ENCODE measurements at regions not wholly inside any gene's neighbourhood (a gene's known extent, or its start where the extent isn't known, plus 50 kb on each side); places are given as distances from the start of the nearest gene placed in this dataset.

DNA sequence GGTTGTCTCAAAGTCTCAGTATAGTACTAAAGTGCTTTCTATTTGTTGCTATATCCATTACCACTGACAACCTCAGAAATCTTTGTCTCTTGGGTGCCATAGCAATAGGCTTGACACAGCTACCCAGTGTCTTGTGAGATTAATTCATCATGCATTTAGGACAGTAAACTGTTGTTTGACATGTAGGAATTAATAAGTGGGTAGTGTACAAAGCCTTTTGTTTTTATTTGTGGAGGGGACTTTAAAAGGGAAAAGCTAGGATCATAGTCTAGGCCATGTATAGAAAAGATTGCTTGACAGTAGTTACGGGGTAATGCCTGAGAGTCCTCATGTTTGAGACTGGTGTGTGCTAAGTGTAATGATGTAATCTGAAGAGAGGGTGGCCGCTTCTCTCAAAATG lies 102.6 kb upstream of the AGR3 start:
- H3K27me3 ChIP-seq (ENCODE audit: control insufficient read depth in 1 of 2, insufficient read depth in 2 of 2, low read length in 2 of 2) = no peaks in the 10 kb centered on the region
- POLR2A ChIA-PET = no interaction called here
- intact Hi-C loops (cut with micrococcal nuclease; ENCODE audit: unreplicated experiment) = loop anchor here (5.0 to 10.0 kb wide), 2 partner anchors 250 to 548 kb away; no protein-coding TSS in a partner anchor
- WGBS (ENCODE audit: low lambda C conversion rate) = 94% methylated on average over 2 of the region's 2 CpGs
- TF ChIP-seq NCOA1 (CRISPR knock-in tag; IDR thresholded peaks at IDR 0.05) = no peak
- TF ChIP-seq, protein P1, sequence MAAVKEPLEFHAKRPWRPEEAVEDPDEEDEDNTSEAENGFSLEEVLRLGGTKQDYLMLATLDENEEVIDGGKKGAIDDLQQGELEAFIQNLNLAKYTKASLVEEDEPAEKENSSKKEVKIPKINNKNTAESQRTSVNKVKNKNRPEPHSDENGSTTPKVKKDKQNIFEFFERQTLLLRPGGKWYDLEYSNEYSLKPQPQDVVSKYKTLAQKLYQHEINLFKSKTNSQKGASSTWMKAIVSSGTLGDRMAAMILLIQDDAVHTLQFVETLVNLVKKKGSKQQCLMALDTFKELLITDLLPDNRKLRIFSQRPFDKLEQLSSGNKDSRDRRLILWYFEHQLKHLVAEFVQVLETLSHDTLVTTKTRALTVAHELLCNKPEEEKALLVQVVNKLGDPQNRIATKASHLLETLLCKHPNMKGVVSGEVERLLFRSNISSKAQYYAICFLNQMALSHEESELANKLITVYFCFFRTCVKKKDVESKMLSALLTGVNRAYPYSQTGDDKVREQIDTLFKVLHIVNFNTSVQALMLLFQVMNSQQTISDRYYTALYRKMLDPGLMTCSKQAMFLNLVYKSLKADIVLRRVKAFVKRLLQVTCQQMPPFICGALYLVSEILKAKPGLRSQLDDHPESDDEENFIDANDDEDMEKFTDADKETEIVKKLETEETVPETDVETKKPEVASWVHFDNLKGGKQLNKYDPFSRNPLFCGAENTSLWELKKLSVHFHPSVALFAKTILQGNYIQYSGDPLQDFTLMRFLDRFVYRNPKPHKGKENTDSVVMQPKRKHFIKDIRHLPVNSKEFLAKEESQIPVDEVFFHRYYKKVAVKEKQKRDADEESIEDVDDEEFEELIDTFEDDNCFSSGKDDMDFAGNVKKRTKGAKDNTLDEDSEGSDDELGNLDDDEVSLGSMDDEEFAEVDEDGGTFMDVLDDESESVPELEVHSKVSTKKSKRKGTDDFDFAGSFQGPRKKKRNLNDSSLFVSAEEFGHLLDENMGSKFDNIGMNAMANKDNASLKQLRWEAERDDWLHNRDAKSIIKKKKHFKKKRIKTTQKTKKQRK (IDR thresholded peaks at IDR 0.05; ENCODE audit: low read length) = no peak
- H3K27ac ChIP-seq (ENCODE audit: extremely low read length, insufficient read depth, low read length) = no peak overlapping the region
- no peak overlapping the region for H3K4me3 ChIP-seq (replicated peaks in 1 of 3; ENCODE audit: insufficient read depth in 1 of 3, low read depth in 2 of 3, low read length in 3 of 3)
- FAIRE-seq = no peak
- H4K20me1 ChIP-seq (ENCODE audit: insufficient read depth, low read length) = no peaks in the 10 kb centered on the region
- no peak for ATAC-seq
- no peaks in the 10 kb centered on the region for H3K9me3 ChIP-seq (ENCODE audit: low read length)
- H3K36me3 ChIP-seq (replicated peaks in 1 of 2; ENCODE audit: control insufficient read depth in 1 of 2, insufficient read depth in 2 of 2, low read length in 2 of 2) = no peaks in the 10 kb centered on the region
- no peak for DNase-seq (ENCODE audit: low spot score)
- no TSS peak for BruUV-seq (replicated peaks)
- in situ Hi-C loops (cut with HindIII; ENCODE audit: extremely low pct_ligation_motif_present, low pct_unique_long_range_greater_than_20kb) = no loop called here
- H3K4me2 ChIP-seq (ENCODE audit: low read depth, low read length) = no peak overlapping the region
- H2AFZ ChIP-seq (ENCODE audit: low read length) = no peak overlapping the region
- CTCF ChIA-PET (ENCODE audit: low intra/inter-chr PET ratio, low total read pairs) = interaction anchor here (2.9 kb wide), 1 partner anchor 317 kb away, joined by 13 read pairs; no protein-coding TSS in a partner anchor
- H3K9ac ChIP-seq (ENCODE audit: insufficient read depth, low read depth, low read length) = no peak overlapping the region
- H3K79me2 ChIP-seq (ENCODE audit: insufficient read depth, low read length) = no peaks in the 10 kb centered on the region
- H3K4me1 ChIP-seq (ENCODE audit: insufficient read depth, low read length) = peaks cover 54% of the 10 kb centered on the region

DNA sequence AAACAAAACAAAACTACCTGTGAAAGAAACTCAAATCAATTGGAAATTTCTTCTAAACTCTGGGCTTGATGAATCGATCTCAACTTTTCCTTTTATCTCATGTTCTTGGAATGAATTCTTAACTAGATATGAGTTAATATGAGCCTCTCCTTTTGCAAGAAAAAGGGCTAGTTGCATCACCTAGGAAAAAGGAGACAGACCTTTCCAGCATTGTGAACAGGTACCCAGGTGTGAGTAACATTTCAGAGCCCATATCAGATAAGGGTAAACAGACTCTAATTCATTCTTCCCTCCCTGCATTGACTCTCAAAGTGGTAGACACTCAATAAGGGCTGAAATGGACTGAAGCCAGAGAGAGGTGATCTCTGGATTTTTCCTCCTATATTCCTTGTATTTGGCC lies 103.8 kb upstream of the AGR3 start:
- WGBS (ENCODE audit: low lambda C conversion rate) = 100% methylated on average over 1 of the region's 1 CpG
- Histone ChIP-seq H3K9me3 (ENCODE audit: low read length) (no peaks in the 10 kb centered on the region), H3K4me3 (replicated peaks in 1 of 3; ENCODE audit: insufficient read depth in 1 of 3, low read depth in 2 of 3, low read length in 3 of 3) (no peak overlapping the region), H3K27me3 (ENCODE audit: control insufficient read depth in 1 of 2, insufficient read depth in 2 of 2, low read length in 2 of 2) (no peaks in the 10 kb centered on the region), H3K79me2 (ENCODE audit: insufficient read depth, low read length) (no peaks in the 10 kb centered on the region), H3K27ac (ENCODE audit: extremely low read length, insufficient read depth, low read length) (no peak overlapping the region), H2AFZ (ENCODE audit: low read length) (no peak overlapping the region), H3K9ac (ENCODE audit: insufficient read depth, low read depth, low read length) (no peak overlapping the region), H4K20me1 (ENCODE audit: insufficient read depth, low read length) (no peaks in the 10 kb centered on the region), H3K4me1 (ENCODE audit: insufficient read depth, low read length) (peaks cover 62% of the 10 kb centered on the region), H3K4me2 (ENCODE audit: low read depth, low read length) (no peak overlapping the region), H3K36me3 (replicated peaks in 1 of 2; ENCODE audit: control insufficient read depth in 1 of 2, insufficient read depth in 2 of 2, low read length in 2 of 2) (no peaks in the 10 kb centered on the region)
- CTCF ChIA-PET (ENCODE audit: low intra/inter-chr PET ratio, low total read pairs) = no interaction called here
- in situ Hi-C loops (cut with HindIII; ENCODE audit: extremely low pct_ligation_motif_present, low pct_unique_long_range_greater_than_20kb) = loop anchor here (5.0 kb wide), 1 partner anchor 317 kb away; no protein-coding TSS in a partner anchor
- POLR2A ChIA-PET = no interaction called here
- ATAC-seq = no peak
- FAIRE-seq = no peak
- no TSS peak for BruUV-seq (replicated peaks)
- intact Hi-C loops (cut with micrococcal nuclease; ENCODE audit: unreplicated experiment) = loop anchor here (10.0 kb wide), 1 partner anchor 249 kb away; no protein-coding TSS in a partner anchor
- DNase-seq (ENCODE audit: low spot score) = no peak
- no peak for TF ChIP-seq ZKSCAN8 (CRISPR knock-in tag; IDR thresholded peaks at IDR 0.05; ENCODE audit: borderline replicate concordance)
- TF ChIP-seq GABPA (IDR thresholded peaks at IDR 0.05; ENCODE audit: low read depth, low read length) = no peak
- no peak for TF ChIP-seq GABPA (CRISPR knock-in tag; IDR thresholded peaks at IDR 0.05; ENCODE audit: low read depth)
- TF ChIP-seq, protein P2, sequence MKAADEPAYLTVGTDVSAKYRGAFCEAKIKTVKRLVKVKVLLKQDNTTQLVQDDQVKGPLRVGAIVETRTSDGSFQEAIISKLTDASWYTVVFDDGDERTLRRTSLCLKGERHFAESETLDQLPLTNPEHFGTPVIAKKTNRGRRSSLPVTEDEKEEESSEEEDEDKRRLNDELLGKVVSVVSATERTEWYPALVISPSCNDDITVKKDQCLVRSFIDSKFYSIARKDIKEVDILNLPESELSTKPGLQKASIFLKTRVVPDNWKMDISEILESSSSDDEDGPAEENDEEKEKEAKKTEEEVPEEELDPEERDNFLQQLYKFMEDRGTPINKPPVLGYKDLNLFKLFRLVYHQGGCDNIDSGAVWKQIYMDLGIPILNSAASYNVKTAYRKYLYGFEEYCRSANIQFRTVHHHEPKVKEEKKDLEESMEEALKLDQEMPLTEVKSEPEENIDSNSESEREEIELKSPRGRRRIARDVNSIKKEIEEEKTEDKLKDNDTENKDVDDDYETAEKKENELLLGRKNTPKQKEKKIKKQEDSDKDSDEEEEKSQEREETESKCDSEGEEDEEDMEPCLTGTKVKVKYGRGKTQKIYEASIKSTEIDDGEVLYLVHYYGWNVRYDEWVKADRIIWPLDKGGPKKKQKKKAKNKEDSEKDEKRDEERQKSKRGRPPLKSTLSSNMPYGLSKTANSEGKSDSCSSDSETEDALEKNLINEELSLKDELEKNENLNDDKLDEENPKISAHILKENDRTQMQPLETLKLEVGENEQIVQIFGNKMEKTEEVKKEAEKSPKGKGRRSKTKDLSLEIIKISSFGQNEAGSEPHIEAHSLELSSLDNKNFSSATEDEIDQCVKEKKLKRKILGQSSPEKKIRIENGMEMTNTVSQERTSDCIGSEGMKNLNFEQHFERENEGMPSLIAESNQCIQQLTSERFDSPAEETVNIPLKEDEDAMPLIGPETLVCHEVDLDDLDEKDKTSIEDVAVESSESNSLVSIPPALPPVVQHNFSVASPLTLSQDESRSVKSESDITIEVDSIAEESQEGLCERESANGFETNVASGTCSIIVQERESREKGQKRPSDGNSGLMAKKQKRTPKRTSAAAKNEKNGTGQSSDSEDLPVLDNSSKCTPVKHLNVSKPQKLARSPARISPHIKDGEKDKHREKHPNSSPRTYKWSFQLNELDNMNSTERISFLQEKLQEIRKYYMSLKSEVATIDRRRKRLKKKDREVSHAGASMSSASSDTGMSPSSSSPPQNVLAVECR (CRISPR knock-in tag; IDR thresholded peaks at IDR 0.05; ENCODE audit: borderline replicate concordance) = no peak
- TF ChIP-seq, protein P3, sequence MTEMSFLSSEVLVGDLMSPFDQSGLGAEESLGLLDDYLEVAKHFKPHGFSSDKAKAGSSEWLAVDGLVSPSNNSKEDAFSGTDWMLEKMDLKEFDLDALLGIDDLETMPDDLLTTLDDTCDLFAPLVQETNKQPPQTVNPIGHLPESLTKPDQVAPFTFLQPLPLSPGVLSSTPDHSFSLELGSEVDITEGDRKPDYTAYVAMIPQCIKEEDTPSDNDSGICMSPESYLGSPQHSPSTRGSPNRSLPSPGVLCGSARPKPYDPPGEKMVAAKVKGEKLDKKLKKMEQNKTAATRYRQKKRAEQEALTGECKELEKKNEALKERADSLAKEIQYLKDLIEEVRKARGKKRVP (CRISPR knock-in tag; IDR thresholded peaks at IDR 0.05) = peak in 1 of 2 experiments; percentile 92; a peak in 2 of 4 replicates
- TF ChIP-seq ZNF468 (CRISPR knock-in tag; IDR thresholded peaks at IDR 0.05) = no peak

Data from HepG2 (cell line).